ENCODE measurements at regions not wholly inside any gene's neighbourhood (a gene's known extent, or its start where the extent isn't known, plus 50 kb on each side); places are given as distances from the start of the nearest gene placed in this dataset.
"Not testable (repeated sequence)": the region's sequence is repeated elsewhere in the genome, so short reads cannot be mapped to it uniquely, and the experiment has no call there.

DNA sequence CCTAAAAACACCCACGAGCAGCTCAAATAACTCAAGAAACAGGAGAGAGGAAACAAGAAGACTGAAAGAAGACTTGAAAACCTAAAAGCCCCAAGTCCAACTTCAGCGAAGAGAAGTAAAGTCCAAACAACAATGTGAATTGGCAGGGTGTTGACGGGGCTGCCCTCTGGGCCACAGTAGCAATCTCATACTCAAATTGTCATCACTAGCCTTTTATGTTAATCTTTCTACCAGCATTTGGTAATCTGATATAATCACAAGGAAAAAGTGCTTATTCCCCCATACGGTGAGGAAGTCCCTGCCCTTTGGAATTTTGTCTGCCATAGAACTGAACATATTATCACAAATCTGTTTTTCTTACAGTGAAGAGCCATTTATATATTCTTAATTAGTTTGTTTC lies 51.5 kb upstream of the IFNE start:
- H3K4me1 ChIP-seq: no peaks in the 10 kb centered on the region
- intact Hi-C loops (cut with DNase I): no loop called here
- whole genome bisulfite sequencing (ENCODE audit: insufficient coverage, low coverage, low lambda C conversion rate, missing lambda C conversion rate): 31% methylated on average over 4 of the region's 4 CpGs
- no peaks in the 10 kb centered on the region for H3K36me3 ChIP-seq
- no peaks in the 10 kb centered on the region for H3K27me3 ChIP-seq
- H3K27ac ChIP-seq: no peak overlapping the region
- H3K9me3 ChIP-seq: no peaks in the 10 kb centered on the region
- no peak for TF ChIP-seq POLR2A (IDR thresholded peaks at IDR 0.05)
- TF ChIP-seq, protein P1, sequence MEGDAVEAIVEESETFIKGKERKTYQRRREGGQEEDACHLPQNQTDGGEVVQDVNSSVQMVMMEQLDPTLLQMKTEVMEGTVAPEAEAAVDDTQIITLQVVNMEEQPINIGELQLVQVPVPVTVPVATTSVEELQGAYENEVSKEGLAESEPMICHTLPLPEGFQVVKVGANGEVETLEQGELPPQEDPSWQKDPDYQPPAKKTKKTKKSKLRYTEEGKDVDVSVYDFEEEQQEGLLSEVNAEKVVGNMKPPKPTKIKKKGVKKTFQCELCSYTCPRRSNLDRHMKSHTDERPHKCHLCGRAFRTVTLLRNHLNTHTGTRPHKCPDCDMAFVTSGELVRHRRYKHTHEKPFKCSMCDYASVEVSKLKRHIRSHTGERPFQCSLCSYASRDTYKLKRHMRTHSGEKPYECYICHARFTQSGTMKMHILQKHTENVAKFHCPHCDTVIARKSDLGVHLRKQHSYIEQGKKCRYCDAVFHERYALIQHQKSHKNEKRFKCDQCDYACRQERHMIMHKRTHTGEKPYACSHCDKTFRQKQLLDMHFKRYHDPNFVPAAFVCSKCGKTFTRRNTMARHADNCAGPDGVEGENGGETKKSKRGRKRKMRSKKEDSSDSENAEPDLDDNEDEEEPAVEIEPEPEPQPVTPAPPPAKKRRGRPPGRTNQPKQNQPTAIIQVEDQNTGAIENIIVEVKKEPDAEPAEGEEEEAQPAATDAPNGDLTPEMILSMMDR (IDR thresholded peaks at IDR 0.05): no peak
- no peak overlapping the region for H3K4me3 ChIP-seq
- DNase-seq (no peak), ATAC-seq (no peak)

DNA sequence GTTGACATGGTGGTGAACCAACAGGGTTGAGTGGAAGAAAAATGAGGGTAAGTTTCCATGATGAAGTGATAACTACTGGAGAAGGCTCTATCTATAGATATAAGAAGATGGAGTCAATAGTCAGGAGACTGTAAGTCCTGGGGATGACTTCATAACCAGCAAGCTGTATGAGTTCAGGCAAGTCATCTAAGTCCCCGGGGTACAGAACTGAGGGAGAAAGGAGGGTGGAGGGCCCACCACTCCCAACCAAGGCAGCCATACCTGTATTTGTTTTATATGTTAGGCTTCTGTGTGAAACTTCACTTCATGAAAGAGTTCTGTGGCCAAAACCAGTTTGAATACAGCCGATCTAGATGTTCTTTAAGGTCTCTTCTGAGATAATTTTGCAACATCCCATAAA lies 53.3 kb upstream of the IFNE start:
- 56% methylated on average over 1 of the region's 2 CpGs for WGBS (ENCODE audit: insufficient coverage, low coverage, low lambda C conversion rate, missing lambda C conversion rate)
- intact Hi-C loops (cut with DNase I): no loop called here

GRCh38 chr9:21542787-21543186 lies 60.7 kb upstream of the IFNE start:
- Histone ChIP-seq H3K27ac (no peak overlapping the region), H3K36me3 (no peaks in the 10 kb centered on the region), H3K4me3 (no peak overlapping the region), H3K9me3 (no peaks in the 10 kb centered on the region), H3K4me1 (peaks cover 0 to 3% (median 0%) of the 10 kb centered on the region in 4 donors), H3K27me3 (no peaks in the 10 kb centered on the region)
- DNase-seq: no peak
- no peak for TF ChIP-seq POLR2A (IDR thresholded peaks at IDR 0.05)
- TF ChIP-seq, protein P1 (IDR thresholded peaks at IDR 0.05): no peak
- no peak for ATAC-seq
- 33% methylated on average over 2 of the region's 2 CpGs for whole genome bisulfite sequencing (ENCODE audit: insufficient coverage, low coverage, low lambda C conversion rate, missing lambda C conversion rate)
- intact Hi-C loops (cut with DNase I): no loop called here

More for the DNA sequence above, 53.3 kb upstream of the IFNE start:
- DNase-seq (no peak), ATAC-seq (no peak)
- Histone ChIP-seq H3K4me3 (no peak overlapping the region), H3K9me3 (no peaks in the 10 kb centered on the region), H3K27me3 (no peaks in the 10 kb centered on the region), H3K36me3 (no peaks in the 10 kb centered on the region), H3K4me1 (no peaks in the 10 kb centered on the region), H3K27ac (no peak overlapping the region)
- TF ChIP-seq POLR2A (IDR thresholded peaks at IDR 0.05): no peak
- TF ChIP-seq, protein P1 (IDR thresholded peaks at IDR 0.05): no peak

GRCh38 chr9:21543187-21543586 lies 61.1 kb upstream of the IFNE start:
- intact Hi-C loops (cut with DNase I): no loop called here
- Histone ChIP-seq H3K27ac (no peak overlapping the region), H3K36me3 (no peaks in the 10 kb centered on the region), H3K4me1 (peaks cover 0 to 3% (median 0%) of the 10 kb centered on the region in 4 donors), H3K9me3 (no peaks in the 10 kb centered on the region), H3K27me3 (no peaks in the 10 kb centered on the region), H3K4me3 (no peak overlapping the region)
- 57% methylated on average over 4 of the region's 4 CpGs for WGBS (ENCODE audit: insufficient coverage, low coverage, low lambda C conversion rate, missing lambda C conversion rate)
- TF ChIP-seq, protein P1 (IDR thresholded peaks at IDR 0.05): no peak
- no peak for TF ChIP-seq POLR2A (IDR thresholded peaks at IDR 0.05)
- ATAC-seq (no peak), DNase-seq (no peak)

DNA sequence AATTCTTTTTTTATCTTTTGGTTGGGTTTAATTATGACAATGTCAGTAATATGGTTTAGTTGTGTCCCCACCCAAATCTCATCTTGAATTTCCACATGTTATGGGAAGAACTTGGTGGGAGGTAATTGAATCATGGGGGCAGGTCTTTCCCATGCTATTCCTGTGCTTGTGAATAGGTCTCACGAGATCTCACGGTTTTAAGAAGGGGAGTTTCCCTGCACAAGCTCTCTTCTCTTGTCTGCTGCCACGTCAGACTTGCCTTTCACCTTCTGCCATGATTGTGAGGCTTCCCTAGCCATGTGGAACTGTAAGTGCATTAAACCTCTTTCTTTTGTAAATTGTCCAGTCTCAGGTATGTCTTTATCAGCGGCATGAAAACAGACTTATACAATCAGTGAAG lies 61.7 kb upstream of the IFNE start:
- H3K27me3 ChIP-seq; DNase-seq; H3K4me3 ChIP-seq; H3K36me3 ChIP-seq; ATAC-seq; intact Hi-C loops (cut with DNase I); H3K4me1 ChIP-seq; H3K9me3 ChIP-seq; H3K27ac ChIP-seq: not testable (repeated sequence)
- WGBS (ENCODE audit: insufficient coverage, low coverage, low lambda C conversion rate, missing lambda C conversion rate): 65% methylated on average over 4 of the region's 4 CpGs
